ENCODE measurements at regions not wholly inside any gene's neighbourhood (a gene's known extent, or its start where the extent isn't known, plus 50 kb on each side); places are given as distances from the start of the nearest gene placed in this dataset.

DNA sequence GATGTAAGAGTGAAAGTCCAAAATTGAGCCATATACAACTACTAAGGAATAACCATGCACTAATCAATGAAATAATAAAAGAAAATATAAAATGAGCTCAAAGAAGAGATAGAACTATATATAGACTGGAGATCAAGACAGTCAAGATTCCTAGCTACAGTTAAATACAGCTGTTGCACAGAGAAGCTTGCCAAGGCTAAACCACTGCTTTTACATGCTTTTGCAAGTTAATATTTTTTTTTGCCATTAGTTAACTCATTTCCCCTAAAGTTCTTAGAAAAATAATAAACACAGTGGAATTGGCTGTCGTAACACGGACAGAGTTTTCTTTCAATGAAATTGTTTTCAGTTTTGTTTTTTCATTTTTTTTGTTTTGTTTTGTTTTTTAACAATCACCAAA, 123.0 kb downstream of the VGLL3 start:
- POLR2A ChIA-PET, result no interaction called here
- TF ChIP-seq, protein P1, sequence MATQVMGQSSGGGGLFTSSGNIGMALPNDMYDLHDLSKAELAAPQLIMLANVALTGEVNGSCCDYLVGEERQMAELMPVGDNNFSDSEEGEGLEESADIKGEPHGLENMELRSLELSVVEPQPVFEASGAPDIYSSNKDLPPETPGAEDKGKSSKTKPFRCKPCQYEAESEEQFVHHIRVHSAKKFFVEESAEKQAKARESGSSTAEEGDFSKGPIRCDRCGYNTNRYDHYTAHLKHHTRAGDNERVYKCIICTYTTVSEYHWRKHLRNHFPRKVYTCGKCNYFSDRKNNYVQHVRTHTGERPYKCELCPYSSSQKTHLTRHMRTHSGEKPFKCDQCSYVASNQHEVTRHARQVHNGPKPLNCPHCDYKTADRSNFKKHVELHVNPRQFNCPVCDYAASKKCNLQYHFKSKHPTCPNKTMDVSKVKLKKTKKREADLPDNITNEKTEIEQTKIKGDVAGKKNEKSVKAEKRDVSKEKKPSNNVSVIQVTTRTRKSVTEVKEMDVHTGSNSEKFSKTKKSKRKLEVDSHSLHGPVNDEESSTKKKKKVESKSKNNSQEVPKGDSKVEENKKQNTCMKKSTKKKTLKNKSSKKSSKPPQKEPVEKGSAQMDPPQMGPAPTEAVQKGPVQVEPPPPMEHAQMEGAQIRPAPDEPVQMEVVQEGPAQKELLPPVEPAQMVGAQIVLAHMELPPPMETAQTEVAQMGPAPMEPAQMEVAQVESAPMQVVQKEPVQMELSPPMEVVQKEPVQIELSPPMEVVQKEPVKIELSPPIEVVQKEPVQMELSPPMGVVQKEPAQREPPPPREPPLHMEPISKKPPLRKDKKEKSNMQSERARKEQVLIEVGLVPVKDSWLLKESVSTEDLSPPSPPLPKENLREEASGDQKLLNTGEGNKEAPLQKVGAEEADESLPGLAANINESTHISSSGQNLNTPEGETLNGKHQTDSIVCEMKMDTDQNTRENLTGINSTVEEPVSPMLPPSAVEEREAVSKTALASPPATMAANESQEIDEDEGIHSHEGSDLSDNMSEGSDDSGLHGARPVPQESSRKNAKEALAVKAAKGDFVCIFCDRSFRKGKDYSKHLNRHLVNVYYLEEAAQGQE (IDR thresholded peaks at IDR 0.05; ENCODE audit: insufficient read depth in 1 of 2, low read depth in 2 of 2, low read length in 1 of 2), result no peak
- no peak for TF ChIP-seq TCF7L2 (IDR thresholded peaks at IDR 0.05; ENCODE audit: low read depth, low read length)
- no peak for TF ChIP-seq POLR2AphosphoS5 (IDR thresholded peaks at IDR 0.05; ENCODE audit: low read depth, low read length)
- TF ChIP-seq SIN3A (IDR thresholded peaks at IDR 0.05; ENCODE audit: borderline replicate concordance, insufficient read depth, low read depth, low read length), result no peak
- H3K4me1 ChIP-seq (ENCODE audit: control insufficient read depth, insufficient read depth, low read length), result no peaks in the 10 kb centered on the region
- CTCF ChIA-PET, result interaction anchor here (0.6 kb wide), 1 partner anchor 224 kb away, joined by 6 read pairs; no protein-coding TSS in a partner anchor
- H3K27ac ChIP-seq (ENCODE audit: low read length), result no peak overlapping the region
- no peaks in the 10 kb centered on the region for H3K27me3 ChIP-seq (ENCODE audit: control insufficient read depth, insufficient read depth, low read length)
- DNase-seq (ENCODE audit: low read depth, low spot score) (no peak), ATAC-seq (no peak)
- no peak overlapping the region for H3K4me3 ChIP-seq (ENCODE audit: low read depth in 2 of 2, low read length in 2 of 2)
- BruUV-seq (replicated peaks), result no TSS peak
- intact Hi-C loops (cut with micrococcal nuclease; ENCODE audit: unreplicated experiment) (no loop called here), in situ Hi-C loops (cut with HindIII; ENCODE audit: low pct_unique_long_range_greater_than_20kb, low sequenced_read_pairs) (no loop called here)
- no peaks in the 10 kb centered on the region for H3K9me3 ChIP-seq (ENCODE audit: control insufficient read depth, insufficient read depth, low read depth, low read length)
- H3K36me3 ChIP-seq (ENCODE audit: control insufficient read depth, insufficient read depth, low read length), result no peaks in the 10 kb centered on the region

DNA sequence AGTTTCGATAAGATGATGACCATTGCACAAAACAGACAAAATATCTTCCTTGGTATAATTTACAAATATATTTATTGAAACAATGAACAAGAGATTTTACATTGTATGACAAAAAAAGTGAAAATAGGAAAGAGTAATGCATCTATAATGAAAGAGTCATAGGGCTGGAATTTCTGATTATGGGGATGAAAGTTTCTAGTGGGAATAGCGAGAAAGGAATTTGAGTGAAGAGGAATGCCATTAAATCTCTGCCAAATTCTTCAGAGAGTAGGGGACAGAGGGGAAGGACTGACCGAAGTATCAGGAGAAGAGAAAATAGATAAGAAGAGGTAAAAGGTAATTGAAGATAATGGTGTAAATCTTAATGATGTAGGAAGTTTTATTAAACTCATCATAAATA, 125.4 kb downstream of the VGLL3 start:
- intact Hi-C loops (cut with micrococcal nuclease; ENCODE audit: unreplicated experiment), result no loop called here
- ChIA-PET CTCF (no interaction called here), POLR2A (no interaction called here)
- no peaks in the 10 kb centered on the region for H3K4me1 ChIP-seq (ENCODE audit: control insufficient read depth, insufficient read depth, low read length)
- in situ Hi-C loops (cut with HindIII; ENCODE audit: low pct_unique_long_range_greater_than_20kb, low sequenced_read_pairs), result no loop called here
- no peaks in the 10 kb centered on the region for H3K36me3 ChIP-seq (ENCODE audit: control insufficient read depth, insufficient read depth, low read length)
- TF ChIP-seq POLR2AphosphoS5 (IDR thresholded peaks at IDR 0.05; ENCODE audit: low read depth, low read length) (no peak), SIN3A (IDR thresholded peaks at IDR 0.05; ENCODE audit: borderline replicate concordance, insufficient read depth, low read depth, low read length) (no peak), TCF7L2 (IDR thresholded peaks at IDR 0.05; ENCODE audit: low read depth, low read length) (no peak)
- TF ChIP-seq, protein P1 (IDR thresholded peaks at IDR 0.05; ENCODE audit: insufficient read depth in 1 of 2, low read depth in 2 of 2, low read length in 1 of 2), result no peak
- TF ChIP-seq, protein P2, sequence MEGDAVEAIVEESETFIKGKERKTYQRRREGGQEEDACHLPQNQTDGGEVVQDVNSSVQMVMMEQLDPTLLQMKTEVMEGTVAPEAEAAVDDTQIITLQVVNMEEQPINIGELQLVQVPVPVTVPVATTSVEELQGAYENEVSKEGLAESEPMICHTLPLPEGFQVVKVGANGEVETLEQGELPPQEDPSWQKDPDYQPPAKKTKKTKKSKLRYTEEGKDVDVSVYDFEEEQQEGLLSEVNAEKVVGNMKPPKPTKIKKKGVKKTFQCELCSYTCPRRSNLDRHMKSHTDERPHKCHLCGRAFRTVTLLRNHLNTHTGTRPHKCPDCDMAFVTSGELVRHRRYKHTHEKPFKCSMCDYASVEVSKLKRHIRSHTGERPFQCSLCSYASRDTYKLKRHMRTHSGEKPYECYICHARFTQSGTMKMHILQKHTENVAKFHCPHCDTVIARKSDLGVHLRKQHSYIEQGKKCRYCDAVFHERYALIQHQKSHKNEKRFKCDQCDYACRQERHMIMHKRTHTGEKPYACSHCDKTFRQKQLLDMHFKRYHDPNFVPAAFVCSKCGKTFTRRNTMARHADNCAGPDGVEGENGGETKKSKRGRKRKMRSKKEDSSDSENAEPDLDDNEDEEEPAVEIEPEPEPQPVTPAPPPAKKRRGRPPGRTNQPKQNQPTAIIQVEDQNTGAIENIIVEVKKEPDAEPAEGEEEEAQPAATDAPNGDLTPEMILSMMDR (IDR thresholded peaks at IDR 0.05), result no peak
- ATAC-seq (no peak), DNase-seq (ENCODE audit: low read depth, low spot score) (no peak)
- H3K27me3 ChIP-seq (ENCODE audit: control insufficient read depth, insufficient read depth, low read length), result no peaks in the 10 kb centered on the region
- H3K27ac ChIP-seq (ENCODE audit: low read length), result no peak overlapping the region
- no peaks in the 10 kb centered on the region for H3K9me3 ChIP-seq (ENCODE audit: control insufficient read depth, insufficient read depth, low read depth, low read length)
- H3K4me3 ChIP-seq (ENCODE audit: low read depth in 2 of 2, low read length in 2 of 2), result no peak overlapping the region
- no TSS peak for BruUV-seq (replicated peaks)

Data from Panc1 (cell line).